Motor neuron (in vitro differentiated cells): ENCODE measurements at regions not wholly inside any gene's neighbourhood (a gene's known extent, or its start where the extent isn't known, plus 50 kb on each side); places are given as distances from the start of the nearest gene placed in this dataset.
"Not testable (repeated sequence)": the region's sequence is repeated elsewhere in the genome, so short reads cannot be mapped to it uniquely, and the experiment has no call there.

Experiments
- ATAC-seq, 8 experiments: fragments of 200-7000 bp; cut with Tn5 transposase; replicated peaks in 6 of 8; 2 replicates each; pipeline ENCODE4 v1.8.0; 2021; ENCODE audit warnings: mild to moderate bottlenecking in 8 of 8, moderate library complexity in 8 of 8
- H3K27ac ChIP-seq, 2 donors: fragments of 250-450 bp; sonication (Bioruptor Pico); 2 replicates each; pipeline ENCODE4 v1.9.0; 2021; ENCODE audit warnings: antibody characterized with exemption in 2 of 2, mild to moderate bottlenecking in 2 of 2, moderate library complexity in 1 of 2
- H3K4me1 ChIP-seq, 2 donors: fragments of 250-450 bp; sonication (Bioruptor Pico); replicated peaks in 1 of 2; 2 replicates each; pipeline ENCODE4 v1.6.1; 2021; ENCODE audit warnings: antibody characterized with exemption in 2 of 2, mild to moderate bottlenecking in 2 of 2, moderate library complexity in 1 of 2
- H3K4me3 ChIP-seq, 5 donors: fragments of 250-450 bp; sonication (Bioruptor Pico); 2 replicates each; pipeline ENCODE4 v1.9.0; 2021; ENCODE audit warnings: antibody characterized with exemption in 5 of 5, mild to moderate bottlenecking in 5 of 5, moderate library complexity in 4 of 5
- WGBS, 10 experiments: fragments of 450-650 bp; shearing (Covaris generic); methylation state at CpG; one replicate each; pipeline ENCODE4 v1.0.0; 2022; 5-methylcytosine and 5-hydroxymethylcytosine counted together
- in situ Hi-C, 9 experiments: fragments of 400-800 bp; cut with MboI; loops; one replicate each; pipeline ENCODE4 v1.15.0; 2021; ENCODE audit warnings: low sequenced_read_pairs in 9 of 9, low pct_unique_long_range_greater_than_20kb in 2 of 9; ENCODE audit not compliant: unreplicated experiment in 9 of 9

DNA sequence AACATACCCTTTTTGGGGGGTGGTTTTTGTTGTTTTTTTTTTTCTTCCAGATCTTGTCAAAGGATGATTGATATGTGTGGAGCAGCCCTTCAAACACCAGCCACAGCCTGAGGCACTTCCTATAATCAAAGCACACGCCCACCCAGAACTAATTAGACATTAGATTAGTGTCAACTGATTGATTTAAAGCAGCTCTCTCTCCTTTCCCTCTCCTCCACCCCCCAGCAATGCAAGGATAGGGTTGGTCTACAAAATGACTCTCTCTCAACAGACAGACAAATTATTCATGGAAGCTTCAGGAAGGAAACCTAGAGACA is 250.3 kb upstream of the SOX9 start:
- peak in 5 of 8 experiments; percentile 59 to 99 (median 95) for ATAC-seq
- WGBS, 10 experiments, result 0 to 60% (median 17%) methylated on average over 1 of the region's 1 CpG; no CpG with 5 or more reads in 7 of the 10 experiments
- H3K4me3 ChIP-seq, result no peak overlapping the region
- in situ Hi-C loops, result no loop called here
- peaks cover 20 to 22% of the 10 kb centered on the region in 2 donors for H3K4me1 ChIP-seq
- H3K27ac ChIP-seq, result no peak overlapping the region

DNA sequence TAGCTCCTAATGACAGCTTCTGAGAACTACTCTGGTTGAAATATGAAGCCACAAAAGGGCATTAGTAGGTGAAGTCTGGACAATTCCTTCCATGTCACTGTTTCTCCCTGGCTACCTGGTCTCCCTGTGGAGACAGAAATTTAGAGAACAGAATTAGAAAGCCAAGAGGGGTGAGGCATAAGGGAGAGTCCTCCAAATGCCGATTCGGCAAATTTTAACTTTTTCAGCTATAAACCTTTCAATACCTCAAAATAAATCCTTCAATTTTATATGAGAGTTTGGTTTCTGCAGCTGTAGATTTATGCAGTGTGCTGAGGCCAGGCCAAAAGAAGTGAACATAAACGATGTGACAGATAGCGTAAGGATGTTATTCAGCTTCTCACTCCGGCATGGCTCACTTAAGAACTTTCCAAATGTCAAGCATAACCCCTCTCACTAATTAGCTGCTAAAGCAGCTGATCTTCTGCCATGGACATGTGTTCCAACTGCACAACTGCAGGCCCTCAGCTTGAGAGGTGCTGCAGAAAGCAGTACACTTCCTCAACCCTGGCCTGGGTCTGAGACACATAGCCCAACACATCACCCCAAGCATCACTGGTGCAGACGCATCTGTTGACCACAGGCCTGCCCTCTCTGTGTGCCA is 247.9 kb upstream of the SOX9 start:
- no peak overlapping the region for H3K27ac ChIP-seq
- H3K4me1 ChIP-seq, result peaks cover 20 to 22% of the 10 kb centered on the region in 2 donors
- in situ Hi-C loops, result no loop called here
- ATAC-seq, result no peak
- H3K4me3 ChIP-seq, result no peak overlapping the region
- WGBS, 10 experiments, result 29 to 100% (median 89%) methylated on average over 1 to 6 of the region's 6 CpGs; no CpG with 5 or more reads in 3 of the 10 experiments

DNA sequence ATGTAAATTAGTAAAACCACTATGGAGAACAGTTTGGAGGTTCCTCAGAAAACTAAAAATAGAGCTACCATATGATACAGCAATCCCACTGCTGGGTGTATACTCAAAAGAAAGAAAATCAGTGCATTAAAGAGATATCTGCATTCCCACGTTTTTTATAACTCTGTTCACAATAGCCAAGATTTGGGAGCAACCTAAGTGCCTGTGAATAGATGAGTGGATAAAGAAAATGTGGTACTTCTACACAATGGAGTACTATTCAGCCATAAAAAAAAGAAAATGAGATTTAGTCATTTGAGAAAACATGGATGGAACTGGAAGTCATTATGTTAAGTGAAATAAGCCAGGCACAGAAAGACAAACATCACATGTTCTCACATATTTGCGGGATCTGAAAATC is 246.0 kb upstream of the SOX9 start:
- H3K4me1 ChIP-seq, result peaks cover 14 to 20% of the 10 kb centered on the region in 2 donors
- H3K4me3 ChIP-seq, ATAC-seq, H3K27ac ChIP-seq, in situ Hi-C loops: not testable (repeated sequence)
- WGBS, 10 experiments, result 19 to 90% (median 68%) methylated on average over 2 of the region's 2 CpGs

DNA sequence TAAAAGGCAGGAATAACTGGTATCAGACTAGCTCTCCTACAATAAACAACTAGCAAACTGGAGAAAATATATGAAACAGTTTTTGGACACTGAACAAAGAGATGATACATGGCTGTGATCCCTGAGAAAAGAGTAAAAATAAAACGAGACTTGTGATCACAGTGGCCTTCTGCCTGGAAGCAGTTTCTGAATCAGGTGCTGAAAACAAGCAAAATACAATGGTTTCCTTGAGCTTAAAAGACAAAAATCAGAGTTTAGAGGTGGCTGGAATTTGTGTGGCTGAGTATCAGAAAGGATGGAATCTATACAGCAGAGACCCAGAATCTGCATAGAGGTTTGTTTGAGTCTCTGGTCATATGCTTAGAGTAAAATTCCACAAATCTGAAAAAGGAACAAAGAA is 242.5 kb upstream of the SOX9 start:
- no peak for ATAC-seq
- no peaks in the 10 kb centered on the region for H3K4me1 ChIP-seq
- no peak overlapping the region for H3K27ac ChIP-seq
- no peak overlapping the region for H3K4me3 ChIP-seq
- in situ Hi-C loops, result no loop called here
- WGBS, 10 experiments, result 0 to 86% (median 60%) methylated on average over 1 of the region's 1 CpG; no CpG with 5 or more reads in 1 of the 10 experiments

DNA sequence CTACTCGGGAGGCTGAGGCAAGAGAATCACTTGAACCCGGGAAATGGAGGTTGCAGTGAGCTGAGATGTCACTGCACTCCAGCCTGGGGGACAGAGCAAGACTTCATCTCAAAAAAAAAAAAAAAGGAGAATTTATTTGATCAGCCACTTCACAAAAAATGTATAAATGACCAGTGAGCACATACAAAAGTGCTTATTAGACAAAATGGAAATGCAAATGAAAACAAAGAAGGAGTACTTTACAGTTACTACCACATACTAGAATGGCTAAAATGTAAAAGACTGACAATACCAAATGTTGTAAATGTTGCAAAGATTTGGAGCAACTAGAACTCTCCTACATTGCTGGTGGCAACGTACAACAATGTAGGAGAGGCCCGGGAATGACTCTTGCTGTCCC is 241.8 kb upstream of the SOX9 start:
- Histone ChIP-seq H3K4me1 (no peaks in the 10 kb centered on the region), H3K27ac (no peak overlapping the region), H3K4me3 (no peak overlapping the region)
- 11 to 100% (median 83%) methylated on average over 2 to 4 of the region's 4 CpGs; no CpG with 5 or more reads in 1 of the 10 experiments for WGBS, 10 experiments
- no peak for ATAC-seq
- in situ Hi-C loops, result no loop called here

DNA sequence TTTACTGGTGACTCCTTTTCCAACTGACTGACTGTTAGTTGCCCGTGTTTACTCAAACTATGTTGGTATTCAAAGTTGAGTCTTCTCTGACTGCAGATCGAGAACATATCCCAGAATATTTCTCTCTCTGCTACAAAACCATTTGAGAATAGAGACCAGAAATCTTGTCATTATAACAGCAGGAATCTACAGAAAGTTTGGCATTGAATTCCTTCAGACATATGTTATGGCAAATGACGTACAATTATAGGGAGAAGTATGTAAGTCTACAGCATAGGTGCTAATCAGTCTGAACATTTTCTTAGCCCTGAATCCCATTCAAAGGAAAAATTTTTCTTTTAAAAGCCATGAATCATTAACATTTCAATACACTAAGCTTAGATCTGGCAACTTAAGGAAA is 239.8 kb upstream of the SOX9 start:
- no peak for ATAC-seq
- H3K27ac ChIP-seq, result no peak overlapping the region
- in situ Hi-C loops, result no loop called here
- no peaks in the 10 kb centered on the region for H3K4me1 ChIP-seq
- WGBS, 10 experiments, result 10 to 92% (median 52%) methylated on average over 1 to 3 of the region's 3 CpGs
- no peak overlapping the region for H3K4me3 ChIP-seq

DNA sequence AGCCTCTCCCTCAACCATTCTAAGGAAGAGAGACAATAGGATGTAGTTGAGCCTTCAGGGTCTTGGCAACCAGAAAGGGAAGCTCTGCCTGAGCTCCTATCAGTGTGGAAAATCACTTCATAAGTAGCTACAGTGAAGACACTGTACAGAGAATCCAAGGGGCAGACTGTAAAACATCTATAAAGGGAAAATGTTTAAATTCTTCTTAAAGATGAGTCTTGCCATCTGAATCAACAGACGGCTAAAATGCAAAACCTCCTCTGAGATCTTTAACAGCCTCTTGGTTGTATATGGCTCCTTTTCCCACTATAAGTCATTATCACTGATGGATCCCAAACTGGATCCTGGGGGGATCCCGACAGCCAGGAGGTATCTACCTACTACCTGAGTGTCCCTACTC is 239.2 kb upstream of the SOX9 start:
- WGBS, 10 experiments, result 40 to 92% (median 69%) methylated on average over 1 to 2 of the region's 2 CpGs; no CpG with 5 or more reads in 4 of the 10 experiments
- H3K4me3 ChIP-seq, result no peak overlapping the region
- ATAC-seq, result no peak
- in situ Hi-C loops, result no loop called here
- no peak overlapping the region for H3K27ac ChIP-seq
- no peaks in the 10 kb centered on the region for H3K4me1 ChIP-seq

DNA sequence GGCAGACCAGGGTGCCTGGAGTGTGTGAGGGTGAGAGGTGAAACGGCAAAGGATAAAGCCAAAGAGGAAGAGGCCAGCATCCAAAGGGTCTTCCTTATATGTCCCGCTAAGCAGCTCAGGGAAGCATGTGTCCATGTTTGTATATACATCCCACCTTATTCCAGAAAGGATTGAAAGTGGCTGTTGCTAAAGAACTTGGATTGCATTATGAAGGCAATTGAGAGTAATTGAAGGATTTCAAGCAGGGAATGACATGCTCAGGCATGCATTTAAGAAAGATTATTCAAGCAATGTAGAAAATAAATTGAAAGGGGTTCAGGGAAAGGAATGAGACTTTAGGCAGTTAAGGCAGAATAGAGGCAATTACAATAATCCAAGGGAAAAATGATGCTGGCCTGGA is 237.6 kb upstream of the SOX9 start:
- H3K27ac ChIP-seq, result no peak overlapping the region
- H3K4me3 ChIP-seq, result no peak overlapping the region
- 40 to 100% (median 88%) methylated on average over 1 to 2 of the region's 2 CpGs; no CpG with 5 or more reads in 4 of the 10 experiments for WGBS, 10 experiments
- in situ Hi-C loops, result no loop called here
- no peaks in the 10 kb centered on the region for H3K4me1 ChIP-seq
- no peak for ATAC-seq

DNA sequence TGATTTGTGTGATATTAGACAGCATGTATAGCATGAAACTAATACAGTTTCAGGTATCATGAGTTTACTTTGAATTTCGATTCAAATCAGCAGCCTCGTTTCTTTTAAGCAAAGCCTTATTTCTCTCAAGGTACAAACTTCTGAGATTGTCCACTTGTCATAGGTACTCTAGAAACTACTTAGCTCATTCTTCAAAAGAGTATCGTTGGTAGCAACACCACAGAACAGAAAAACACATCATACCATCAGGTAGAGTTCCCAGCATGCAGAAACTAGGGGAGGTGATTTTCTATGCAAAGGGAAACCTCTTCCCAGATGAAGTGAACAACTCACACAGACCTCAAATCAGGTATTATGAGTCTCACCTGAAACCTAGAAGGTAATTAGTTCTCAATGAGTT is 237.0 kb upstream of the SOX9 start:
- Histone ChIP-seq H3K4me1 (no peaks in the 10 kb centered on the region), H3K27ac (no peak overlapping the region), H3K4me3 (no peak overlapping the region)
- in situ Hi-C loops, result no loop called here
- ATAC-seq, result no peak
- WGBS, 10 experiments, result 3 to 94% (median 75%) methylated on average over 3 of the region's 3 CpGs; no CpG with 5 or more reads in 1 of the 10 experiments

DNA sequence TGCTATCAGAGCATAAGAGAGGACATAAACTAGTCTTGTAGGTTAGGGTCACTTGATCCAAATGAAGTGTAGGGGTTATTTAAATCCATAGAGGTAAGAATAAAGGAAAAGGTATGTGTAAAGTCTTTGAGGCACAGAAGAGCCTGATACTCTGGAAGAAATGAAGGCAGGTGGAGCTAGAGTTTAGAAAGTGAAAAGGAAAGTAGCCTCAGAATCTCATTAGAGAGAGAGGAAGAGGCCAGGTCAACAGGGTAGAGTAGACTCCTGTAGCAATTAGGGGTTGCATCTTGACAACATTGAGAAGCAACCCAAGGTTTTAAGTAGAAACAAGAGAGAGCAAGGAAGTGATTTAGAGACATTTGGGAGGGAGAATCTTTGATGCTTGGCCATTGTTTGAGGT is 235.2 kb upstream of the SOX9 start:
- in situ Hi-C loops, result no loop called here
- ATAC-seq, result no peak
- Histone ChIP-seq H3K4me1 (no peaks in the 10 kb centered on the region), H3K27ac (no peak overlapping the region), H3K4me3 (no peak overlapping the region)

DNA sequence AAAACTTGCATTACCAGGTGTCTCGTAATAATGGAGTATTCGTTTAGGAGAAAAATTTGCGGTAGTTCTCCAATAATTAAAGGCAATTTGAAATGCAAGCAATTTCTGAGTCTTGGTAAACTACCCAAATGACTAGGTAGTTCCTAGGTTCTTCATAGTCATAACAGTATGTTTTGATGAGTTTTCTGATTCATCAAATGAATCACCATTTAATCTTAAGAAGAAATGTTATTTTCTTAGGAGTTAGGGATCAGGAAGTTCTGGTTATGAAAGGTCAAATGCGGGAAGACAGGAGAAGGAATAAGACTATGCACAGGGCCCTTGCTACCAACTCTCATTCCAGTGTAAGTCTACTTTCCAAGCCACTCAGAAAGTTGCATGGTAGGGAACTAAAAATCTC is 221.5 kb upstream of the SOX9 start:
- ATAC-seq, result no peak
- Histone ChIP-seq H3K4me3 (no peak overlapping the region), H3K27ac (no peak overlapping the region), H3K4me1 (no peaks in the 10 kb centered on the region)
- in situ Hi-C loops, result no loop called here
- WGBS, 10 experiments, result 53 to 100% (median 89%) methylated on average over 1 to 4 of the region's 4 CpGs

DNA sequence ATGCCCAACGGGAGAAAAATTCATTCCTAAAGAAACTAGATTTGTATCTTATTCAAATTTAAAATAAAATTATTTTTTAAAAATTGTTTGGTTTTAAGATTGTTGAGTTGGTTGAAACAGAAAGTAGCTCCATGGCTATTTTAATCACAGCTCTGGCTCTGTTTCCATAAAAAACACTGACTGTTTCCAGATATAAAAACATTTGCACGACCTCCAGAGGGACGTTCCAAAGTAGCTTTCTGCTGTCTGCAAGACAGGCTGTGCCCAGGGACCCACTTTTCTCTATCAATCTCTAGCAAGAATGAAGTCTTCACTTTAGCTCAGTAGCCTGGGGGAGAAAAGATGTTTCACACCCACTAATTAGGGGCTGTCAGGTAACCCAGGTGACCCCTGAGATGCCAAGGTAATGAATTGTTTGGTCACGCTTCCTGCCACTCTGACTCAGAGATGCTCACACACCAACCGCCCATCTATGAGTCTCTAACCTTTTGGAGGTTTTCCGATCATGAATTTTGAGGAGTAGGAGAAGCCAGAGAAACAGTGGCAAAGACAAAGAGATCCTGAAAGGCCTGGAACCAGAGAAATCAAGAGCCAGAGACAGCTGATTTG is 220.1 kb upstream of the SOX9 start:
- H3K4me3 ChIP-seq, result no peak overlapping the region
- in situ Hi-C loops, result loop anchor here in 1 of 9 experiments (25.0 kb wide), 1 partner anchor 112 kb away; no protein-coding TSS in a partner anchor
- no peak for ATAC-seq
- WGBS, 10 experiments, result 26 to 100% (median 83%) methylated on average over 1 to 6 of the region's 6 CpGs; no CpG with 5 or more reads in 1 of the 10 experiments
- no peak overlapping the region for H3K27ac ChIP-seq
- no peaks in the 10 kb centered on the region for H3K4me1 ChIP-seq

DNA sequence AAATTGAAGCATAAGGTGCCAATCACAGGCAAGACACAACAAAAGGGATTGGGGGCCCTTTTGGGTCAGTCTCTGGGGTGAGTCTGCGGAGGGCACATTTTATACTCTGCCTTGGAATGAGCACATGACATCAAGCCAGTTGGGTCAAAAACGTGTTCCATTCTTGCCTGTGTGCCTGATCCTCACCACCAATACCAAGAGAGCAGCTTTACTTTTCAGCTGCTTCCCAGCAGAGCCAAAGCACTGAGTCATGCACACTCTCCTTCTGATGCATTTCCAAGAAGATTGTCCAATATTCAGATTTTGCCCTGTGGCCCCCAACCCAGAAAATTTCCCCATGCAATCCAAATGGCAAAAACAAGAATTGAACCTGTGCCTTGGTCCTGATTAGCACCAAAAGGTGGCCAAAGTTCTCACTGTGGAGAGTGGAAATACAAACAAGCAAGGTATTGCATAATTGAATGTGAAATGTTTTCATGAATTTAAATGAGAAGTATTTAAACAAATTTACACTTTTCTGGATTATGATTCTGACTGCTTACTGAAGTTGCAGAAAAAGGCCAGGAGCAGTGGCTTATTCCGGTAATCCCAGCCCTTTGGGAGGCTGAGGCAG is 217.8 kb upstream of the SOX9 start:
- ATAC-seq, result peak in 6 of 8 experiments; percentile 17 to 67 (median 54)
- in situ Hi-C loops, result loop anchor here in 1 of 9 experiments (25.0 kb wide), 1 partner anchor 109 kb away; no protein-coding TSS in a partner anchor
- no peak overlapping the region for H3K4me3 ChIP-seq
- WGBS, 10 experiments, result 33 to 75% (median 60%) methylated on average over 1 to 3 of the region's 3 CpGs; no CpG with 5 or more reads in 3 of the 10 experiments
- no peaks in the 10 kb centered on the region for H3K4me1 ChIP-seq
- H3K27ac ChIP-seq, result no peak overlapping the region
